ENCODE measurements at regions not wholly inside any gene's neighbourhood (a gene's known extent, or its start where the extent isn't known, plus 50 kb on each side); places are given as distances from the start of the nearest gene placed in this dataset.

DNA sequence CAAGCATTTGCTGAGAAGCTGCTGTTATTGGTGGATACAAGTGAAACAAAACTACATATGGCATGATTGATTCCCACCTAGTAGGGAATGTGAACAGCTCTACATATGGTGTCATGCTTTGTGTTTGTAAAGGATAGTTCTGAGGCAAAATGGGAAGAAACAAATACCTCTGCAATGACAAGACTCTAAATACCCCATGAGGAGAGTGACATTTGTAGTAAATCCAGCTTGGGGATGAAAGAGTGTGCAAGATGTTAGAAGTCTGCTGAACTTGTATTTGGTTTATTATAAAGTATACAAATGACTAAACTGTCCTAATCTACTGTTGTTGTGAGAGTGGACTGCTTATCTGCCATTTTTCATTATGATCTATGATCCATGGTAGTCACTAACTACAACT is 120.8 kb upstream of the HS3ST1 start:
- no peak overlapping the region for H4K8ac ChIP-seq (ENCODE audit: low read depth in 2 of 2, low read length in 2 of 2)
- no peaks in the 10 kb centered on the region for H3K9me3 ChIP-seq (ENCODE audit: control insufficient read depth, insufficient read depth, low read length)
- 0 out of 2 replicates have a peak, but pooled peaks cover 1% of the 10 kb centered on the region for H3K4me1 ChIP-seq (ENCODE audit: control insufficient read depth, insufficient read depth, low read length)
- no peak overlapping the region for H2BK15ac ChIP-seq (ENCODE audit: low read depth, low read length)
- H3K4ac ChIP-seq (ENCODE audit: low read depth, low read length), result no peak overlapping the region
- TF ChIP-seq SMC3 (IDR thresholded peaks at IDR 0.05; ENCODE audit: low read depth, low read length) (no peak), CEBPB (IDR thresholded peaks at IDR 0.05; ENCODE audit: low read depth, low read length) (no peak), POLR2A (IDR thresholded peaks at IDR 0.05; ENCODE audit: low read depth, low read length) (no peak), BHLHE40 (IDR thresholded peaks at IDR 0.05; ENCODE audit: low read depth, low read length) (no peak), MAFK (IDR thresholded peaks at IDR 0.05; ENCODE audit: low read depth, low read length) (no peak), RCOR1 (IDR thresholded peaks at IDR 0.05; ENCODE audit: insufficient replicate concordance, low read length) (no peak), CHD1 (IDR thresholded peaks at IDR 0.05; ENCODE audit: low read depth, low read length) (no peak), NFE2L2 (IDR thresholded peaks at IDR 0.05; ENCODE audit: low read depth, low read length) (no peak), MAZ (IDR thresholded peaks at IDR 0.05; ENCODE audit: borderline replicate concordance, low read depth, low read length) (no peak), RAD21 (IDR thresholded peaks at IDR 0.05; ENCODE audit: low read length) (no peak), MXI1 (IDR thresholded peaks at IDR 0.05; ENCODE audit: borderline replicate concordance, low read depth, low read length) (no peak), FOS (IDR thresholded peaks at IDR 0.05; ENCODE audit: low read depth, low read length) (no peak), RFX5 (IDR thresholded peaks at IDR 0.05; ENCODE audit: low read depth, low read length) (no peak)
- TF ChIP-seq, protein P1, sequence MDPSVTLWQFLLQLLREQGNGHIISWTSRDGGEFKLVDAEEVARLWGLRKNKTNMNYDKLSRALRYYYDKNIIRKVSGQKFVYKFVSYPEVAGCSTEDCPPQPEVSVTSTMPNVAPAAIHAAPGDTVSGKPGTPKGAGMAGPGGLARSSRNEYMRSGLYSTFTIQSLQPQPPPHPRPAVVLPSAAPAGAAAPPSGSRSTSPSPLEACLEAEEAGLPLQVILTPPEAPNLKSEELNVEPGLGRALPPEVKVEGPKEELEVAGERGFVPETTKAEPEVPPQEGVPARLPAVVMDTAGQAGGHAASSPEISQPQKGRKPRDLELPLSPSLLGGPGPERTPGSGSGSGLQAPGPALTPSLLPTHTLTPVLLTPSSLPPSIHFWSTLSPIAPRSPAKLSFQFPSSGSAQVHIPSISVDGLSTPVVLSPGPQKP (IDR thresholded peaks at IDR 0.05; ENCODE audit: borderline replicate concordance, low read depth, low read length), result no peak
- TF ChIP-seq, protein P2, sequence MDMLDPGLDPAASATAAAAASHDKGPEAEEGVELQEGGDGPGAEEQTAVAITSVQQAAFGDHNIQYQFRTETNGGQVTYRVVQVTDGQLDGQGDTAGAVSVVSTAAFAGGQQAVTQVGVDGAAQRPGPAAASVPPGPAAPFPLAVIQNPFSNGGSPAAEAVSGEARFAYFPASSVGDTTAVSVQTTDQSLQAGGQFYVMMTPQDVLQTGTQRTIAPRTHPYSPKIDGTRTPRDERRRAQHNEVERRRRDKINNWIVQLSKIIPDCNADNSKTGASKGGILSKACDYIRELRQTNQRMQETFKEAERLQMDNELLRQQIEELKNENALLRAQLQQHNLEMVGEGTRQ (IDR thresholded peaks at IDR 0.05; ENCODE audit: low read depth, low read length), result no peak
- TF ChIP-seq, protein P3, sequence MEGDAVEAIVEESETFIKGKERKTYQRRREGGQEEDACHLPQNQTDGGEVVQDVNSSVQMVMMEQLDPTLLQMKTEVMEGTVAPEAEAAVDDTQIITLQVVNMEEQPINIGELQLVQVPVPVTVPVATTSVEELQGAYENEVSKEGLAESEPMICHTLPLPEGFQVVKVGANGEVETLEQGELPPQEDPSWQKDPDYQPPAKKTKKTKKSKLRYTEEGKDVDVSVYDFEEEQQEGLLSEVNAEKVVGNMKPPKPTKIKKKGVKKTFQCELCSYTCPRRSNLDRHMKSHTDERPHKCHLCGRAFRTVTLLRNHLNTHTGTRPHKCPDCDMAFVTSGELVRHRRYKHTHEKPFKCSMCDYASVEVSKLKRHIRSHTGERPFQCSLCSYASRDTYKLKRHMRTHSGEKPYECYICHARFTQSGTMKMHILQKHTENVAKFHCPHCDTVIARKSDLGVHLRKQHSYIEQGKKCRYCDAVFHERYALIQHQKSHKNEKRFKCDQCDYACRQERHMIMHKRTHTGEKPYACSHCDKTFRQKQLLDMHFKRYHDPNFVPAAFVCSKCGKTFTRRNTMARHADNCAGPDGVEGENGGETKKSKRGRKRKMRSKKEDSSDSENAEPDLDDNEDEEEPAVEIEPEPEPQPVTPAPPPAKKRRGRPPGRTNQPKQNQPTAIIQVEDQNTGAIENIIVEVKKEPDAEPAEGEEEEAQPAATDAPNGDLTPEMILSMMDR (conservative IDR thresholded peaks at IDR 0.05; ENCODE audit: low read depth, low read length), result no peak
- DNase-seq (peak; percentile 67), ATAC-seq (ENCODE audit: low read depth) (peak; percentile 80)
- H3K36me3 ChIP-seq (ENCODE audit: control insufficient read depth, insufficient read depth, low read length), result no peaks in the 10 kb centered on the region
- H3K27me3 ChIP-seq (ENCODE audit: control insufficient read depth, insufficient read depth, low read length), result no peaks in the 10 kb centered on the region
- no peak overlapping the region for H2BK5ac ChIP-seq (ENCODE audit: low read depth, low read length, poor library complexity, severe bottlenecking)
- H2AK9ac ChIP-seq (replicated peaks; ENCODE audit: low read depth, low read length, poor library complexity), result no peak overlapping the region
- no TSS peak for BruUV-seq (replicated peaks)
- POLR2A ChIA-PET (ENCODE audit: unreplicated experiment), result no interaction called here
- no peak overlapping the region for H2BK20ac ChIP-seq (ENCODE audit: low read depth, low read length)
- no peaks in the 10 kb centered on the region for H3K79me1 ChIP-seq (ENCODE audit: low read depth in 1 of 2, low read length in 2 of 2)
- no peak overlapping the region for H4K5ac ChIP-seq (ENCODE audit: low read depth, low read length)
- no peak overlapping the region for H2BK120ac ChIP-seq (ENCODE audit: low read depth, low read length)
- no peak overlapping the region for H2AK5ac ChIP-seq (ENCODE audit: low read depth, low read length)
- H2AFZ ChIP-seq (replicated peaks; ENCODE audit: low read length, poor library complexity), result no peak overlapping the region
- H4K20me1 ChIP-seq (ENCODE audit: insufficient read depth, low read length), result no peaks in the 10 kb centered on the region
- dilution Hi-C loops (cut with HindIII; ENCODE audit: low sequenced_read_pairs, unreplicated experiment) (no loop called here), in situ Hi-C loops (cut with MboI; ENCODE audit: low sequenced_read_pairs) (no loop called here), intact Hi-C loops (cut with micrococcal nuclease) (no loop called here)
- H3K23ac ChIP-seq (ENCODE audit: low read depth, low read length), result no peak overlapping the region
- no peak overlapping the region for H3K14ac ChIP-seq (replicated peaks; ENCODE audit: low read depth, low read length)
- no peak overlapping the region for H3K27ac ChIP-seq (ENCODE audit: insufficient read depth, low read length)
- H3K4me3 ChIP-seq (ENCODE audit: insufficient read depth, low read depth, low read length), result no peak overlapping the region
- no peak overlapping the region for H3K9ac ChIP-seq (ENCODE audit: low read depth, low read length)
- CTCF ChIA-PET, result interaction anchor here (1.0 kb wide), 1 partner anchor 12 kb away, joined by 3 read pairs; no protein-coding TSS in a partner anchor
- no peak overlapping the region for H3K56ac ChIP-seq (ENCODE audit: extremely low read depth, insufficient read depth, low read length)
- no peak overlapping the region for H3K4me2 ChIP-seq (ENCODE audit: low read depth, low read length)
- H3K9me1 ChIP-seq (ENCODE audit: insufficient read depth, low read length), result 0 out of 2 replicates have a peak, but pooled peaks cover 2% of the 10 kb centered on the region
- H4K91ac ChIP-seq (ENCODE audit: insufficient read depth, low read depth, low read length), result no peak overlapping the region
- no peak overlapping the region for H3K18ac ChIP-seq (ENCODE audit: low read depth, low read length)
